GM03348 (cell line): ENCODE measurements at regions not wholly inside any gene's neighbourhood (a gene's known extent, or its start where the extent isn't known, plus 50 kb on each side); places are given as distances from the start of the nearest gene placed in this dataset.
"Not testable (repeated sequence)": the region's sequence is repeated elsewhere in the genome, so short reads cannot be mapped to it uniquely, and the experiment has no call there.

Experiments used
- DNase-seq: peaks from one replicate; pipeline ENCODE4 v3.0.0; 2012; ENCODE audit warnings: low spot score

- no peak for DNase-seq
Observed at GRCh38 chr17:52885882-52886281, 727.4 kb upstream of the CA10 start.

DNA sequence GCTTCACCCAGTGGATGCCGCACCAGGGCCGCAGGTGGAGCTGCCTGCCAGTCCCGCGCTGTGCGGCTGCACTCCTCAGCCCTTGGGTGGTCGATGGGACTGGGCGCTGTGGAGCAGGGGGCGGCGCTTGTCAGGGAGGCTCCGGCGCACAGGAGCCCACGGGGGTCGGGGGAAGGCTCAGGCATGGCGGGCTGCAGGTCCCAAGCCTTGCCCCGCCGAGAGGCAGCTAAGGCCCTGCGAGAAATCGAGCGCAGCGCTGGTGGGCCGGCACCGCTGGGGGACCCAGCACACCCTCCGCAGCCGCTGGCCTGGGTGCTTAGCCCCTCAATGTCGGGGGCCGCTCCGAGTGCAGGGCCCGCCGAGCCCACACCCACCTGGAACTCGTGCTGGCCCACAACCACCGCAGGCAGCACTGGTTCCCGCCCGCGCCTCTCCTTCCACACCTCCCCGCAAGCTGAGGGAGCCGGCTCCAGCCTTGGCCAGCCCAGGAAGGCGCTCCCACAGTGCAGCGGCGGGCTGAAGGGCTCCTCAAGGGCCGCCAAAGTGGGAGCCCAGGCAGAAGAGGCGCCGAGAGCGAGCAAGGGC lies 725.5 kb upstream of the CA10 start:
- not testable (repeated sequence) for DNase-seq

GRCh38 chr17:52846767-52847166 lies 688.3 kb upstream of the CA10 start:
- DNase-seq: not testable (repeated sequence)

DNA sequence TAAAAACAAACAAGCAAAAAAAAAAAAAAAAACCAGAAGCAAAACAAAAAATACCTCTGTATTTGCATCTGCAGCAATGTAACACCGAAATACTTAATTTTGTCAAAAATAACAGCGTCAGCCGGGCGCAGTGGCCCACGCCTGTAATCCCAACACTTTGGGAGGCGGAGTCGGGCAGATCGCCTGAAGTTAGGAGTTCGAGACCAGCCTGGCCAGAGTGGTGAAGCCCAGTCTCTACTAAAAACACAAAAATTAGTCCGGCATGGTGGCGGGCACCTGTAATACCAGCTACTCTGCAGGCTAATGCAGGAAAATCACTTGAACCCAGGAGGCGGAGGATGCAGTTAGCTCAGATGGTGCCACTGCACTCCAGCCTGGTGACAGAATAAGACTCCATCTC lies 683.5 kb upstream of the CA10 start:
- DNase-seq: no peak

DNA sequence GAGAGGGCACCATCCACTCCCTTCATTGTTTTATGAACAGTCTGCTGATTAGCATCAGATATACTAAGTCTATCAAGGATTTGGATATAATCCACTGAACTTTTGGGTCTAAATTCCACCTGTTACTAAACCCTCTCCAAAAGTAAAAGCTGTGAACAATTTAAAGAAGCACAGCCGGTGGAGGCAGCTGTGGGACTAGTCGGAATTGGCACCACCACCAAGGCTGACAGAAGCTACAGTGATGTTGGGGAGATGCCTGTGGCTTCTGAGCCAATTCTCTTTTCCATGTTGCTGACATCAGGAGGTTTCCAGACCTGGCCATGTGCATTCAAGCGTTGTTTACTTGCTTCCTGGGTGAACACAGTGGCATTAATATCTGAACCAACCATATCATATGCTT lies 679.0 kb upstream of the CA10 start:
- DNase-seq: no peak

DNA sequence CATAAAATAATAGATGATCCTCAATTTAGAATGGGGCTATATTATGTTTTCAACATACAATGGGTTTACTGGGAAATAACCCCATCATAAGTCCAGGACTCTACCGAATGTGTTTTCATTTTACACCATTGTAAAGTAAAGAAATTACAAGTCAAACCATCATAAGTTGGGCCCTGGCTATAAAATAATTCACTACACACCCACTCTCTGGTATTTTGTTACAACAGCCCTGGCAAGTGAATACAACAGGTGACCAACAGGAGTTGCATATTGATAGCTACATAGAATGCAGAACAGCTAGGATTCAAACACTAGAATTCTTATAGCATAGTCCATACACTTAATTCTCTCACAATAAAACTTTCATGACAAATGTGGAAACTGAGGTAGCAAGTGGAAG lies 673.0 kb upstream of the CA10 start:
- no peak for DNase-seq

GRCh38 chr17:52828621-52829020 lies 670.1 kb upstream of the CA10 start:
- DNase-seq: no peak

- DNase-seq: no peak
Observed at GRCh38 chr17:52827526-52827925, 669.0 kb upstream of the CA10 start.

DNA sequence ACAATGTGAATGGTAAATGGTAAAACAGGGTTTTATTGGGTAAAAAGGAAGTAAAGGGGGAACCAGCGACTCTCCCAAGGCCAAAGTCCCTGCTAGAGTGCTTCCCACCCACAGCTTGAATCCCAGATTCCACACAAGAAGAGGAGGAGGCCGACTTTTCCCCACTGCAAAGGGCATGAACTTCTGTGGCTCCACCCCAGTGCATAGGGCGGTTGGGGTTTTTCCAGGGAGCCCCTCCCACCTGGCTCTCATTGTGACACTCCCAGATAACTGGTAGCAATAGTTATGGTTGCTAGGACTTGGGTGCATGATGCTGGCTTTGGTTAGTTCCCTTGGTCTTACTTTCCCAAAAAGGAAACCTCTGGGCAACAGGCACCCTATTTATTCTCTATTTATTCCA lies 666.0 kb upstream of the CA10 start:
- no peak for DNase-seq

DNA sequence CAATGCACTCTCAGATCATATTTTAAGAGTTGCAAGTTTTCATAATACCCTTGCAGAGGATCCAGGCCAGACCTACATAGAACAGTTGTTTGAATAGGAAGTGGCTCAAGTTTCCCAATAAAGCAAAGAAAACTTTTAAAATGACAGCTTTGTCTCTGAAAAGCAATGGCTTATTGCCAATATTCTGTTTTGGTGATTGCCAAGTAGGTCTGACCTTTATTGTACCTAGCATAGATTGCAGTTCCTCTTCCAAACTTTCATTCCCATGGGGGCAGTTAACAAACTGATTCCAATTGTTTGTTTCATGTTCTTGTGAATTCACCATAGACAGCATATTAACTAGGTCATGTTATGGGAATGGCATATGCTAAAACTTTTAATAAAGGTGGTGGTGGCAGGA lies 664.6 kb upstream of the CA10 start:
- no peak for DNase-seq

DNA sequence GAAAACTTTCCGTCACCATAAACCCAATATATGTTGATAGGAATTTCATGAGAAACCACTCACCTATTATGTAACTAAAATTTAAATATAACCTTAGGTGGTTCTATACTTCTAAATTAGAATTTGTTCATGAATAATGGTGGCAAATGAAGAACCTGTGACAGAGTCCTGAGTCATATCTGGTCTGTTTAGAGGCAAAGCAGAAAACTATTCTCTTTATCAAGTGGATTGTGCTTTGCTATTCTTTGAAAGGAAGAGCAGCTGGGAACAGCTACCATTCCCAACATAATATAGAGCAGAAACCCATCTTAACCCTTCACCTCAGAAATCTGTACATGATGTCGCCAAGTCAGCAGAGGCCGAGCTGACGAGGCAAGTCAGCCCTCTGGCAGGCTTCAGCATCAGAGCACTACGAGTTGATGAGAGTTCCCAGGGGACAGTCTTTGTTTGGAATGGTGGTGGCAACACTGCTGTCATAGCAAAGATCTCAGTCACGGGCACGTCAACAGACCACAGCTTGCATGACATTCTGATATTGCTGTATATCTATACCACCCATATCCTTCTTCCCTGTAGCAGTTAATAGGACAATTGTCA lies 631.9 kb upstream of the CA10 start:
- no peak for DNase-seq

- DNase-seq: no peak
Observed at GRCh38 chr17:52789829-52790228, 631.3 kb upstream of the CA10 start.

- DNase-seq: no peak
Observed at GRCh38 chr17:52776234-52776633, 617.7 kb upstream of the CA10 start.

DNA sequence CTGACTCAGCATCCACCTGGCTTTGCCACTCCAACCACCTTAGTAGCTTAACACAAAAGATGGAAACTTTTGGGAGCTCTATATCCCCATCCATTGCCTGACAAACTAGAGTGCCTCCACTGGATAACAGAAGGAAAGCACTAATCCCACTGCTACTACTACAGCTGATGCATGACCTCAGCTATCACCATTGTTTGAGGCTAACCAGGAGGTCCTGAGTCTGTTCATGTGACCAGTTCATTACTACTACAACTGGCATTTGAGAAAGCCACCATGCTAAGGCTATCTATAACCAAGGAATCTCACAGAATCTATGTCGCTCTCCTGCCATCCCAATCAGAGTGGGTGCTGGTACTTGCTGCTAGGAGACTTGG lies 604.3 kb upstream of the CA10 start:
- DNase-seq: no peak

- DNase-seq: no peak
Observed at GRCh38 chr17:52762147-52762793, 603.8 kb upstream of the CA10 start.

GRCh38 chr17:52759864-52760263 lies 601.4 kb upstream of the CA10 start:
- DNase-seq: no peak

DNA sequence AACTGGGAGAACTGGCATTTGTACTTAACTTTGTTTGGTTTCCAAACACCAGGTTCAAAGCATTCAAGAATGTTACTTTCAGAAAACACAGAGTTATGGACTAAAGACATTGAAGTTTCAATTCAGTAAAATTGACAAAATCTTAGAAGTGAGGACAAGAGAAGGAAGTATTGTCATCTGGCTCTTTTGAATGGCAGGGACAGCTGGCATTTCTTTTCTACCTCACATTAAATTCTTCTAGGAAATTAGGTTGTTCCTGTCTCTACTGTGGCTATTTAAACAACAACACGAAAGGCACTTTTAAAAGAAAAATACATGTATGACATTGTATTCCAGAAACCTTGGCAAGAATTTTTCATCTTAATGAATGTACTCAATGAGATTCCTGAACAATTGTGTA lies 600.0 kb upstream of the CA10 start:
- DNase-seq: no peak

- no peak for DNase-seq
Observed at GRCh38 chr17:52756746-52757145, 598.2 kb upstream of the CA10 start.

DNA sequence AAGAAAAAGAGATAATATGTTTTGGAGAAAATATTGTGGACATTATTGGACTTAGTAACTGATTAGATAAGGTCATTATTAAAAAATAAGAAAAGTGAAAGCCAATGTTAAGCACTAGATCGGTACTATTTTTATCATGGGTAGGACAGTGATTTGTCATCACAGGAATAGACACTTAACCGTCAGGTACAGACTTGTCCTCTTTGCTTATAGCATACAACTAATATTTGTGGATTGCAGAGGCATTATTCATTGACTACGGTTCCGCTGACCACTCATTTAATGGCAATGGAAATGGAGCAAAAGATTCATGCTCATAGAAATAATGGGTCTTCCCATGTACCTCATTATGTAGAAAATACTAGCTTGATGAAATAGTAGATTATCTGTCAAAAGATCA lies 596.3 kb upstream of the CA10 start:
- DNase-seq: no peak

DNA sequence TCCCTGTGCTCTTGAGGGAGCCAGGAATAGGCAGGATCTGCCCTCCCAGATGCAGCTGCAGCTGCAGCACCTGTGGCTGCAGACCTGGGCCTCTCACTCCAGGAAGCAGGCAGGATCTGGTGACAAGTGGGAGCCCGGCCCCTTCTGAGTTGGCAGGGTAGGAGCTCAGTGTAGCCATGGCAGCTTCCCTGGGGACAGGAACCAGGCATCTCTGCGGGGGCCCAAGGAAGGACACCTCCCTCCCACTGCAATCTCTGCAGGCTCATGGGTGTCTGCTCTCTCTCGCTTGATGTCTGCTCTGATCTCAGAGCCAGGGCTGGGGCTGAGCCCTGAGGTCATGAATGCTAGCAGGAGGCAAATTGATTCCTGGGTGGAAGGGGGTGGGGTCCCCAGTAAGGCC lies 592.5 kb upstream of the CA10 start:
- no peak for DNase-seq

- no peak for DNase-seq
Observed at GRCh38 chr17:52744179-52744578, 585.7 kb upstream of the CA10 start.

DNA sequence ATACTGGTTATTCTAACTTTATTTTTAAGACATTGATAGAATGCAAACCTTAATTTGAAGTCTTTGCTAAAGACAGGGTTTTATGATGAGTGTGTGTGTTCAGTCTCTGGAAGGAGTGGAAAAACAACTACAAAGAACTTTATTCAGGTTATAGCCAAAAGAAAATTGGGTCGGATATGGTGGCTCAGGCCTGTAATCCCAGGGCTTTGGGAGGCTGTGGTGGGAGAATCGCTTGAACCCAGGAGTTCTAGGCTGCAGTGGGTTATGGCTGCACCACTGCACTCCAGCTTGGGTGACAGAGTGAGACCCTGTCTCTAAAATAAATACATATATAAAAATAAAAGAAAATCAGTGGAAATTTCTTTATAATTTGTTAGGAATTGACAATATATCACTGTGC lies 581.5 kb upstream of the CA10 start:
- DNase-seq: no peak

DNA sequence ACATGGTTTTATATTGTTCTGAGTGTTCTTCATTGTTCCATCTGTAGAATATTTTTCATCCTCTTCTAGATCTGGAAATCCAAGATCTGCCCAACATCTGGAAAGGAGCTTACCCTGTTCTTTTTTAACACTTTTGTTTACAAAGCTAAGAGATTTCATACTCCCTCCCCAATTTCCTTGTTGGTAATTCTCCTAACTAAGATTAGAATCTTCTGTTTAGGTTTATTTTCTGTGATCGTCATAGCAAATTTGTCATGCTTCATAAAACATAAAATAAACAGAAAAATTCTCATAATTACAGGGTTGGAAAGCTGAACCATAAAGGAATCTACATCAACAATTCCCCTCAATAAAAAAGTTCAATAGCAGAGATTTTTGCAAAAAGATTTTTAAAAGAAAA lies 580.3 kb upstream of the CA10 start:
- DNase-seq: no peak

DNA sequence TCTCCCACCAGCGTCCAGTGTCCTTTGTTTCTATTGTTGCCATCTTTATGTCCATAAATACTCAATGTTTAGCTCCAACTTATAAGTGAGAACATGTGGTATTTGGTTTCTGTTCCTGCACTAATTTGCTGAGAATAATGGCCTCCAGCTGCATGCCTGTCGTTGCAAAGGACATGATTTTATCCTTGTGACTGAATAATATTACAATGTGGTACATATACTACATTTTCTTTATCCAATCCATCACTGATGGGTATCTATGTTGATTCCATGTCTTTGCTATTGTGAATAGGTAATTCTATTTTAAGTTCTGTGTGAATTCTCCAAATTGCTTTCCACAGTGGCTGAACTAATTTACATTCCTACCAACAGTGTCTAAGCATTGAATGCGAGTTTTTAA lies 578.6 kb upstream of the CA10 start:
- no peak for DNase-seq
